ENCODE measurements at regions not wholly inside any gene's neighbourhood (a gene's known extent, or its start where the extent isn't known, plus 50 kb on each side); places are given as distances from the start of the nearest gene placed in this dataset.

- TF ChIP-seq CTCF (IDR thresholded peaks at IDR 0.05; ENCODE audit: low read depth, low read length, poor library complexity, severe bottlenecking), result no peak
- no peak for TF ChIP-seq EZH2phosphoT487 (IDR thresholded peaks at IDR 0.05; ENCODE audit: borderline replicate concordance, low read length)
Measured at GRCh38 chr5:67305913-67306710, 109.5 kb upstream of the CD180 start.

Data from DOHH2 (cell line).